Small intestine (tissue), 7 donors: ENCODE measurements at regions not wholly inside any gene's neighbourhood (a gene's known extent, or its start where the extent isn't known, plus 50 kb on each side); places are given as distances from the start of the nearest gene placed in this dataset.

Experiments
- DNase-seq, 2 donors: peaks; one replicate each; pipeline versions ENCODE4 v3.0.0 to v3.0.0-alpha.2; 2013
- FAIRE-seq: peaks from 2 replicates; lab custom pipeline; 2012; peaks lifted over from hg19 to GRCh38; lab: Jason Lieb, UNC
- H3K27ac ChIP-seq, 3 donors: one replicate each; pipeline ENCODE4 v1.5.1; 2013; ENCODE audit warnings: low read length in 2 of 3, mild to moderate bottlenecking in 2 of 3, control low read depth in 1 of 3, inconsistent platforms in 1 of 3, low read depth in 1 of 3, moderate library complexity in 1 of 3
- H3K27me3 ChIP-seq, 3 donors: one replicate each; pipeline ENCODE4 v1.6.1; 2013; ENCODE audit warnings: low read length in 3 of 3, inconsistent platforms in 1 of 3; ENCODE audit not compliant: control insufficient read depth in 3 of 3, insufficient read depth in 3 of 3
- H3K36me3 ChIP-seq, 3 donors: one replicate each; pipeline ENCODE4 v1.6.1; 2013; ENCODE audit warnings: low read length in 3 of 3, inconsistent platforms in 1 of 3, low read depth in 1 of 3, mild to moderate bottlenecking in 1 of 3, moderate library complexity in 1 of 3; ENCODE audit not compliant: control insufficient read depth in 3 of 3, insufficient read depth in 2 of 3
- H3K4me1 ChIP-seq, 3 donors: one replicate each; pipeline ENCODE4 v1.6.1; 2013; ENCODE audit warnings: low read length in 2 of 3, inconsistent platforms in 1 of 3, low read depth in 1 of 3, mild to moderate bottlenecking in 1 of 3, moderate library complexity in 1 of 3; ENCODE audit not compliant: control insufficient read depth in 3 of 3, insufficient read depth in 2 of 3
- H3K4me3 ChIP-seq, 3 donors: one replicate each; pipeline ENCODE4 v1.5.1; 2013; ENCODE audit warnings: low read length in 3 of 3, control low read depth in 1 of 3, inconsistent platforms in 1 of 3, low read depth in 1 of 3, mild to moderate bottlenecking in 1 of 3, moderate library complexity in 1 of 3
- H3K9me3 ChIP-seq, 2 donors: one replicate each; pipeline ENCODE4 v1.6.1; 2013; ENCODE audit warnings: low read depth in 1 of 2, low read length in 1 of 2; ENCODE audit not compliant: control insufficient read depth in 2 of 2, insufficient read depth in 1 of 2
- WGBS, 3 donors: extraction: QIAGEN DNeasy Blood & Tissue Kit; methylation state at CpG; one replicate each; pipeline ENCODE4 v1.1.7; 2013; 5-methylcytosine and 5-hydroxymethylcytosine counted together
- donor health status: healthy with polysubstance abuse.
- donor health status: control.
- donor health status: control.
- donor health status: Bipolar disorder and iron deficiency.
- donor health status: healthy.

- Histone ChIP-seq H3K9me3 (no peaks in the 10 kb centered on the region), H3K4me3 (no peak overlapping the region), H3K27ac (peak overlapping the region in 1 of 3 donors; percentile 9), H3K4me1 (peaks cover 0 to 59% (median 0%) of the 10 kb centered on the region in 3 donors), H3K36me3 (no peaks in the 10 kb centered on the region), H3K27me3 (no peaks in the 10 kb centered on the region)
- 85 to 88% (median 86%) methylated on average over 18 to 21 of the region's 21 CpGs for WGBS, 3 donors
- DNase-seq, result no peak
- FAIRE-seq, result no peak
Measured at GRCh38 chr1:22260860-22261432, 118.0 kb upstream of the WNT4 start.

- Histone ChIP-seq H3K36me3 (no peaks in the 10 kb centered on the region), H3K4me1 (peaks cover 0 to 57% (median 0%) of the 10 kb centered on the region in 3 donors), H3K9me3 (no peaks in the 10 kb centered on the region), H3K4me3 (no peak overlapping the region), H3K27ac (no peak overlapping the region), H3K27me3 (no peaks in the 10 kb centered on the region)
- WGBS, 3 donors, result 46 to 59% (median 49%) methylated on average over 6 to 7 of the region's 7 CpGs
- DNase-seq (peak in 1 of 2 donors; percentile 40), FAIRE-seq (no peak)
Measured at GRCh38 chr1:22261580-22261979, 118.7 kb upstream of the WNT4 start.

- Histone ChIP-seq H3K4me3 (no peak overlapping the region), H3K27ac (peak overlapping the region in 2 of 3 donors; percentile 48 to 71), H3K4me1 (peaks cover 0 to 49% (median 0%) of the 10 kb centered on the region in 3 donors), H3K27me3 (no peaks in the 10 kb centered on the region), H3K9me3 (no peaks in the 10 kb centered on the region), H3K36me3 (no peaks in the 10 kb centered on the region)
- FAIRE-seq (no peak), DNase-seq (peak; percentile 86 to 88)
- 5 to 42% (median 19%) methylated on average over 8 of the region's 8 CpGs for WGBS, 3 donors
Measured at GRCh38 chr1:22262583-22262982, 119.7 kb upstream of the WNT4 start.

GRCh38 chr1:22263359-22263758 lies 120.5 kb upstream of the WNT4 start:
- H3K27ac ChIP-seq, result no peak overlapping the region
- FAIRE-seq (no peak), DNase-seq (peak in 1 of 2 donors; percentile 19)
- H3K36me3 ChIP-seq, result no peaks in the 10 kb centered on the region
- no peaks in the 10 kb centered on the region for H3K27me3 ChIP-seq
- no peak overlapping the region for H3K4me3 ChIP-seq
- H3K9me3 ChIP-seq, result no peaks in the 10 kb centered on the region
- peaks cover 0 to 43% (median 0%) of the 10 kb centered on the region in 3 donors for H3K4me1 ChIP-seq
- WGBS, 3 donors, result 28 to 59% (median 40%) methylated on average over 10 of the region's 10 CpGs

- 76 to 86% (median 79%) methylated on average over 15 of the region's 15 CpGs for WGBS, 3 donors
Measured at GRCh38 chr1:22264464-22265341, 121.8 kb upstream of the WNT4 start.

GRCh38 chr1:22266141-22266540 lies 123.2 kb upstream of the WNT4 start:
- no peak for FAIRE-seq
- H3K4me1 ChIP-seq, result peaks cover 0 to 26% (median 0%) of the 10 kb centered on the region in 3 donors
- no peaks in the 10 kb centered on the region for H3K9me3 ChIP-seq
- no peak for DNase-seq
- H3K36me3 ChIP-seq, result no peaks in the 10 kb centered on the region
- no peak overlapping the region for H3K4me3 ChIP-seq
- no peak overlapping the region for H3K27ac ChIP-seq
- WGBS, 3 donors, result 82% methylated on average over 6 of the region's 6 CpGs
- no peaks in the 10 kb centered on the region for H3K27me3 ChIP-seq

More at GRCh38 chr1:22264464-22265341, 121.8 kb upstream of the WNT4 start:
- peaks cover 0 to 31% (median 0%) of the 10 kb centered on the region in 3 donors for H3K4me1 ChIP-seq
- H3K4me3 ChIP-seq, result no peak overlapping the region
- no peak overlapping the region for H3K27ac ChIP-seq
- DNase-seq, result no peak
- no peaks in the 10 kb centered on the region for H3K36me3 ChIP-seq
- H3K9me3 ChIP-seq, result no peaks in the 10 kb centered on the region
- no peak for FAIRE-seq
- H3K27me3 ChIP-seq, result no peaks in the 10 kb centered on the region

GRCh38 chr1:22267413-22268175 lies 124.7 kb upstream of the WNT4 start:
- 70 to 77% (median 75%) methylated on average over 17 to 22 of the region's 22 CpGs for WGBS, 3 donors
- Histone ChIP-seq H3K4me1 (peaks cover 0 to 12% (median 0%) of the 10 kb centered on the region in 3 donors), H3K4me3 (no peak overlapping the region), H3K36me3 (no peaks in the 10 kb centered on the region), H3K27me3 (no peaks in the 10 kb centered on the region), H3K27ac (no peak overlapping the region), H3K9me3 (no peaks in the 10 kb centered on the region)
- FAIRE-seq (no peak), DNase-seq (peak in 1 of 2 donors; percentile 12)

GRCh38 chr1:22268327-22268726 lies 125.4 kb upstream of the WNT4 start:
- no peaks in the 10 kb centered on the region for H3K9me3 ChIP-seq
- H3K27ac ChIP-seq, result no peak overlapping the region
- 70 to 85% (median 78%) methylated on average over 11 of the region's 11 CpGs for WGBS, 3 donors
- DNase-seq (no peak), FAIRE-seq (no peak)
- H3K4me3 ChIP-seq, result no peak overlapping the region
- no peaks in the 10 kb centered on the region for H3K36me3 ChIP-seq
- H3K27me3 ChIP-seq, result no peaks in the 10 kb centered on the region
- peaks cover 0 to 4% (median 0%) of the 10 kb centered on the region in 3 donors for H3K4me1 ChIP-seq
